ENCODE measurements at regions not wholly inside any gene's neighbourhood (a gene's known extent, or its start where the extent isn't known, plus 50 kb on each side); places are given as distances from the start of the nearest gene placed in this dataset.
"Not testable (repeated sequence)": the region's sequence is repeated elsewhere in the genome, so short reads cannot be mapped to it uniquely, and the experiment has no call there.

DNA sequence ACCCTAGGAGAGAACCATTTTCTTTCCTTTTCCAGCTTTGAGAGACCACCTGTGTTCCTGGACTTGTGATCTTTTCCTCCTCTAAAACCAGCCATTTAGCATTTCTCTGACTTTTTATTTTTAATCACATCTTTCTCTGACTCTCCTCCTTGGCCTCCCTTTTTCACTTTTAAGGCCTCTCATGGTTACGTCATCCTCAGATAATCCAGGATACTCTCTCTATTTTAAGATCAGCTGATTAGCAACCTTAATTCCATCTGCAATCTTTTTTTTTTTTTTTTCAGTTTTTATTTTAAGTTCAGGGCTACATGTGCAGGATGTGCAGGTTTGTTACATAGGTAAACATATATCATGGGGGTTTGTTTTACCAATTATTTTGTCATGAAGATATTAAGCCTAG is 54.0 kb downstream of the RFPL4B start:
- no peak for DNase-seq (ENCODE audit: low spot score)

DNA sequence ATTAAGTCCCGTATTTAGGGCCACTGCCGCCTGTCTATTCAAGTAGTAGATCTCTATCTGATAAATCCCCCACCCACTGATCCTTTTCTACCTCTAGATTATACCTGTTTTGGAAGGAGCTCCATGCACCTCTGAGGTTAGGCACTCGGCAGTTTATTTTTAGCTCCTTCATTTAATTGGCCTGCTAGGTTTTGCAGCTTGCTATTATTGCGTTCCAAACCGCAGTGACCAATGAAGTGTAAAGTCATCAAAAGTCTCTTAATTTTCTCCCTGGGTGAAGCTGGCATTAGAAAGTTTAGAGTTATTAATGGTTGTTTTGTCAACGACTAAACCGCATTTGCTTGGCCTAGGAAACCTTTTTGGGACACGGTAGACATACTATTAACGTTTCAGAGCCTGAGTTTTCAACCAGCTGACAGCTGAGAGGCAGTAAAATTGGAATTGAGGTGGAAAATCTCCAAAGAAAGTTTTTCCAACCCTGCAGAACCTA is 60.0 kb downstream of the RFPL4B start:
- DNase-seq (ENCODE audit: low spot score), result no peak

DNA sequence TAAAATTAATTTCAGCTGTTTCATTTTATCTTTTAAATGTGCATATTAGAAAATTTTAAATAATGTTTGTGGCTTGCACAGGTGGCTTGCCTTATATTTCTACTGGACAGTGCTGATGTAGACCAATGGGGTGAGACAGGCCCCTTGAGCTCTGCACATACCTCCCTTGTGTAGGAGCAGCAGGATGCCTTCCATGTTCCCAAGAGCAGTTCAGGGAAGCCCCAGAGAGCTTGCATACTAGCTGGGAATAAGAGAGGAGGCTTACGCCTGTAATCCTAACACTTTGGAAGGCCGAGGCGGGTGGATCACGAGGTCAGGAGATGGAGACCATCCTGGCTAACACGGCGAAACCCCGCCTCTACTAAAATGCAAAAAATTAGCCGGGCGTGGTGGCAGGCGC is 61.4 kb downstream of the RFPL4B start:
- DNase-seq (ENCODE audit: low spot score), result no peak

DNA sequence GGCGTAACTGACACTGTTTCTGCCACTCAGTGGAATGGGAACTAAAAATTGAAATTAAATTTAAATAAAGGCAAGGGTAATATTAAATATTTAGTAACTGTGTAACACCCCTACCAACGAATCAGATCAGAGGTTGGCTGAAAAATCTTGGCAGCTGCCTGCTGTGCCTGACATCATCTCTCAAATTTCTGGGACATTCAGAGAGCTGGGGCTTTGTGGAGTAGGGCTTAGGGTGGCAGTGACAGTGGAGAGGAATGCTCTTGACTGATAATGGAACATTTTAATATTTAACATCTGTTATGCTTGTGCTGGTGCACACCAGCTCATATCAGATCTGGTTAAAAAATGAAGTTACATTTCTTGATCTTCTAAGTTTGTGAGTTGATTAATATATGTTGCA is 62.2 kb downstream of the RFPL4B start:
- no peak for DNase-seq (ENCODE audit: low spot score)

DNA sequence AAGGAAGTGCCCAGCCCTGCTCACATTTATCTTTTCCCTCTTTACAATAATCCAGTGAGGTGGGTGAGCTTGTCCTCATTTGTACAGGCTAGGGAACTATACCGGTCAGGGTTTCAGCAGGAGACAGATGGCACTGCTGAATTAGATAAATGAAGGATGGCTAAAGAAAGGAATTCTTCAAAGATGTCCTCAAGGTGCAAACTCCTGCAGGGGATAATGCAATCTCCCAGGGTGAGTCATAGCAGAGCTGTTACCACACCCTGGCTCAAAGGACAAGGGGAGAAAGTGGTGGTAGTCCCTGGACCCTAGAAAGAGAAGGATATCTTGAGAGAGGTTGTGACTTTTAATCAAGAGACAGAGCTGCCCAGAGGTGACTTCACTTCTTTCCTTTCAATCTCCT is 66.7 kb downstream of the RFPL4B start:
- no peak for DNase-seq (ENCODE audit: low spot score)

DNA sequence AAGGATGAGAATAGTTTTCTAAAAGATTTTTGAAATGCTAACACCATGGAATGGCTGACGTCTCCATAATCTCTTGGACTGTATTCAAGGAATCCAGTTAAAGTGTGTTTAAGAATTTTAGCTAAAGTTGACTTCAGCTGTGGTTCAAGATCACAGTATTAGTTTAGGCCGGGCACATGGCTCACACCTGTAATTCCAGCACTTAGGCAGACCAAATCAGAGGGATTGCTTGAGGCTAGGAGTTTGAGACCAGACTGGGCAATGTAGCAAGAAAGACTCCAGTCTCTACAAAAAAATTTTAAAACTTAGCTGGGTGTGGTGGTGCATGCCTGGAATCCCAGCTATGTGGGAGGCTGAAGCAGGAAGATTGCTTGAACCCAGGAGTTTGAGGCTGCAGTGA is 68.2 kb downstream of the RFPL4B start:
- DNase-seq (ENCODE audit: low spot score), result no peak

DNA sequence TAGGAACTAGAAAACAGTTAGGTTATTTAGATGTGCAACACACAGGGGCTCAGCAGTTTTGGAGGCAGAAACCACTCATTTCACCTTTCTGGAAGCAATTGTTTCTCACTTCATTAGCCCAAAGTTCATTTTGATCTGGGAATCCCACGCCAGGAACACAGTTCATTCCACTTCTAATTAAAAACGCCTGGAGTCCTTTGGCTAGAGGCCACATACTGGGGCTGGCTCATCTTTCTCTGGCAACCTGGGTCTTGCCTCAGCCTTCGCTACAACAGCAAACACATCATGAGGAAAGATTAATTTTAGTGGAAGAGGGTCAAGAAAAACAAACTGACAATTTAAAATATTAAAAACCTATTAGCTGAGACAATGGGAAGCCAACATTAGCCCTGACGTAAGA is 69.7 kb downstream of the RFPL4B start:
- DNase-seq (ENCODE audit: low spot score), result no peak

DNA sequence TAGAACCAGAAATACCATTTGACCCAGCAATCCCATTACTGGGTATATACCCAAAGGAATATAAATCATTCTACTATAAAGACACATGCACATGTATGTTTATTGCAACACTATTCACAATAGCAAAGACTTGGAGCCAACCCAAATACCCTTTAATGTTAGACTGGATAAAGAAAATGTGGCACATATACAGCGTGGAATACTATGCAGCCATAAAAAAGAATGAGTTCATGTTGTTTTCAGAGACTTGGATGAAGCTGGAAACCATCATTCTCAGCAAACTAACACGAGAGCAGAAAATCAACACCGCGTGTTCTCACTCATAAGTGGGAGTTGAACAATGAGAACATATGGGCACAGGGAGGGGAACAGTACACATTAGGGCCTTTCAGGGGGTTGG is 79.9 kb downstream of the RFPL4B start:
- not testable (repeated sequence) for DNase-seq (ENCODE audit: low spot score)

DNA sequence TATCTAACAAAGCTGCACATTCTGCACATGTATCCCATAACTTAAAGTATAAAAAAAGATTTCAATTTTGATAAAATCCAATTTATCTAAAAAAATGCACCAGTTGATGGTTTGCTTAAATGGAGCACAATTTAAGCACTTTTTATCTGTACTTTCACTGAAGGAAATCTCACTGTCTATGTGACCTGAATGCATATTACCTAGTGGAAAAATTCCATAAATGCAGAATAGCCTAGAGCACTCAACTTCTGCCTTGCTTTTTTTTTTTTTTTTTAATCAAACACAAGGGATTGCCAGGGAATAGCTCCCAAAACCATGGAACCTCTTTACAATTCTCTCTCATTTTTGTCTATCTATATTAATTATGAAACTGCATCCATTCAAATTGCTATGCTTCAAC is 80.4 kb downstream of the RFPL4B start:
- DNase-seq (ENCODE audit: low spot score), result no peak

DNA sequence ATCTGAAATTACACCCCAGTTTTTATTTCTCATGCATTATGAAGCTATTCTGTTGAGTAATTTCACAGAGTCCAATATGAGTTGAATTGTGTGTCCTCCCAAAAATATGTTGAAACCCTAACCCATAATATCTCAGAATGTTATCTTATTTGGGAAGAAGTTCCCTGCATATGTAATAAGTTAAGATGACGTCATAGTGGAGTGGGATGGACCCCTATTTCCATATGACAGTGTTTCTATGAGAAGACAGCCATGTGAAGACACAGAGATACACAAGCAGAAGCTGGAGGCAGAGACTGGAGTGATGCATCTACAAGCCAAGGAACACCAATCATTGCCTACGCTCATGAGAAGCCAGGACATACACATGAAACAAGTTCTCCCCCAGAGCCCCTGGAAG is 81.3 kb downstream of the RFPL4B start:
- DNase-seq (ENCODE audit: low spot score), result no peak

DNA sequence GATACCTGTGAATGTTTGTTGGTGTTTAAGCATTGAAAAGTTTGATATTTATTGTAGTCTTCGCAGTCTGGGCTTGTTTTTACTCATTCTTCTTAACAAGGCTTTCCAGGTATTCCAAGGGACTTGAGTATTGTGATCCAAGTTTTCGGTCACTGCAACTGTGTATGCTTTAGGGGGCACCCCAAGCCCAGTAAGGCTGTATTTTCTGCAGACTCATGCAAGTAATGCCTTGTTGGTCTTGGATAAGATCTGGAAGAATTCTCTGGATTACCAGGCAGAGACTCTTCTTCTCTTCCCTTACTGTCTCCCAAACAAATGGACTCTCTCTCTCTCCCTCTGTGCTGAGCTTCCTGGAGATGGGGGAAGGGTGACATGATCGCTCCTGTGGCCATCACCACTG is 82.1 kb downstream of the RFPL4B start:
- DNase-seq (ENCODE audit: low spot score), result no peak

DNA sequence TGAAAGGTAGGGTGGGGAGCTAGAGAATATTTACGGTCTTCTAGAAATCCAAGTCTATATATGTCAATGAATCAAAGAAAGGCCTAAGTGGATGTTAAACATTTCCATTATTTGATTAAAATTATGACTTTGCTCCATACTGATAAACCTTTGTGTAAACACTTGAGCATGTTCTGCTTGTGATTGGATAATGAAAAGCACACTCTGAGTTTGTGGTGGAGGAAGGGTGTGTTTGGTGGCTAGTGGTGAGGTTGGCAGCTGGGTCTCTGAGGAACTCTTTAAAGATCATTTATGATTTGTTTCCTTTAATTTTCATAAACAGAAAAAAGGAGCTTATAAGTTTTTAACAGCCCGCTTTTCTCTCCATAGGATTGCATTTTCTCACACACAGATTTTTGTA is 84.7 kb downstream of the RFPL4B start:
- DNase-seq (ENCODE audit: low spot score), result no peak

DNA sequence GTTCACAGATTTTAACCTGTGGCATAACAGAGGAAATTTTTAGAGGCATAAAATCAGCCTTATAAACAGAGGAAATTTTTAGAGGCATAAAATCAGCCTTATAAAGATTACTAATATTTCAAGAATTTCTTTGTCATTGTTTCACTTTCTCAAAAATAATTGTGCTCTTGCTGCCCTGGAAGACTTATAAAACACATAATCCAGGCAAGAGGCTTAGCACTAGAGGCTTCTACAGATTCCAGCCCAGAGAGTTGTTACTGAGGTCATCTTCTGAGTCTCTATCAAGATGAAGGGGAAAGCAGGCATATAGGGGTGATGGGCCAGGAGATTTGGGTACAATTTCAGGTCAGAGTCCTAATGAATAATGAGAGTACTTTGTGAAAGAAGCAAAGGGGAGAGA is 85.7 kb downstream of the RFPL4B start:
- no peak for DNase-seq (ENCODE audit: low spot score)

DNA sequence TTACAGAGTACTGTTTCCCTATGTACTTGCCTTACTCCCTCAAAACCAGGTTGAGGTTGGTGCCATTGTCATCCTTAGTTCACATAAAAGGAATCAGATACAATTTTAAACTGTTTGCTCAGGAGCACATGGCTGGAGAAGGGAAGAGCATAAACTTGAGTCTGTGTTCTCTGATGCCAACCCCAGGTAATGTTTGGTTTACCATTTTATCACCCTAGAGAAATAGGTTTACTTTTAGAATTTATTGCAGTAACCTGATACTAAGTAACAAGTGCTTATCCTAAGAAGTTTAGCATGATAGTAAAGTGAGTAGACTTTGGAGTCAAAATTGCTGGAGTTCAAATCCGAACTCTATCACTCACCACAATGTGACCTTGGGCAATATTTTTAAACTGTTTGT is 86.3 kb downstream of the RFPL4B start:
- no peak for DNase-seq (ENCODE audit: low spot score)

DNA sequence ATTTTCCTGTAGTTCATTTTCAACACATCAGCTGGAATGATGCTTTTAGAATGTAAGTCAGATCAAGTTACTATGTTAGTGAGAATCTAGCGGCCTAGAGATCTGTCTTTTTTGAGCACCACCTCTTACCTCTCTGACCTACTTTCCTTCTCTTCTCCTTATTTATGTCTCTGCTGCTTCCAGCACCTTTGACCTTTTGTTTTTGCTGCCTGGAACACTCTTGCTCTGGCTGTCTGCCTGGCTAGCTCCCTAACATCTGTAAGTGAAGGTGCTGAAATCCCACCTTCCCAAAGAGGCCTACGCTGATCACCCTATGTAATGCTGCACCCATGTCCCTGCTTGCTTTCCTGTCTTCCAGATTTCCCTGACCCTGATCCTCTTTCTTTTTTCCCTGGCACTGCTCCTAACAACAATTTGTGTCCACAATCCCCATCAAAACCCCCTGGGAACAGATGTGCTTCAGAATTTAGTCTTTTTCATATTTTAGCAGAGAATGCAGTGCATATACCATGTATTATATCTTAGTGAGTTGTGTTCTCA is 87.8 kb downstream of the RFPL4B start:
- DNase-seq (ENCODE audit: low spot score), result no peak

DNA sequence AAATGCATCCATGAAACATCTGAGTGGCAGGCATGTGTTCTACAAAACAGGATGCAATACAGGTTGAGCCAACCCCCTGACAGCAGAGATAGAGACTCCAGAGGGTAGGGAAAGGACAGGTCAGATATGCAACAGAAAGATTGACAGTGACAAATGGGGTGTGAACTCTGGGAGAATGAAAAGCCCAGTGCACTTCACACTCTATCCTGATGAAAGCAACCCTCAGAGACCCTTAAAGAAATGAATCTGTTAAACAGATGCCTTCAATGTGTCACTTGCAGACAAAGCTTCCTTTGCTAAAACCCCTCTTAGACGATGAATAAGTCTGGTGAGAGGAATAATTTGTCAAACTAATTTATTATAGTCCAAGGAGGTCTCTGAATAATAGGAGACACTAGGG is 89.9 kb downstream of the RFPL4B start:
- no peak for DNase-seq (ENCODE audit: low spot score)

DNA sequence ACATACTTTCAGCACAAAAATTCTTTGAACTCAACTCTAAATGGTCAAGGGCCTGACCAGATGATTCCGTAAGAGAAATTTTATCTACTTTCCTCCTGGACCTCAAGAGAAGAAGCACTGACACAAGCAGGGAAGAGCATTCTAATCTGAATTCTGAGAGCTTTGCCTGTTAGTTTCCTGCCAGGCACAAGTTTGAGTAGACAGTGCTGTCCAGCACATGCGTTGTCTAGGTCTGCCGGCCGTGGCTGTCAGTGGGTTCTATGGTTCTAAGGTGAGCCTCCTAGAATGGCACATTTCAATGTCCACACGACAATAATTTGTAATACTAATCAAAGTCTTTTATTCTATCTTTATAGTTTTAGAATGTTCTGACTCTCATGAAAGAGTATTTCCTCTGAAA is 91.9 kb downstream of the RFPL4B start:
- DNase-seq (ENCODE audit: low spot score), result no peak

DNA sequence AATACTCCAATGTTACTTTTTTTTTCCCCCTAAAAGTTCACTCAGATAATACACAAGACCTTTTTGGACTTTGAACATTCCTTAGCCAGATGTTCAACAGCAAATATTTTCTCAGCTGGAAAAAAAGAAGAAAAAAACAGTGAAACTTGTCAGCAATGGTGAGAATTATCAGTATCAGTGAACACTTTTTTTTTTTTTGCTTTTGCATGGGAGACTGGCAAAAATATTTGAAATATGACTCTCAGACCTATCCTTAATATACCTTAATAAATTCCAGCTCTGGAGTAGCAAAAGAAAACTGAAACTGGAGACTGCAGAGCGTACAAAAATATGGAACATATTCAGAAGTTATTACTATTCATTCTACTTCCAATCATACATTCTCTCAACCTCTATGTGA is 92.3 kb downstream of the RFPL4B start:
- DNase-seq (ENCODE audit: low spot score), result no peak

DNA sequence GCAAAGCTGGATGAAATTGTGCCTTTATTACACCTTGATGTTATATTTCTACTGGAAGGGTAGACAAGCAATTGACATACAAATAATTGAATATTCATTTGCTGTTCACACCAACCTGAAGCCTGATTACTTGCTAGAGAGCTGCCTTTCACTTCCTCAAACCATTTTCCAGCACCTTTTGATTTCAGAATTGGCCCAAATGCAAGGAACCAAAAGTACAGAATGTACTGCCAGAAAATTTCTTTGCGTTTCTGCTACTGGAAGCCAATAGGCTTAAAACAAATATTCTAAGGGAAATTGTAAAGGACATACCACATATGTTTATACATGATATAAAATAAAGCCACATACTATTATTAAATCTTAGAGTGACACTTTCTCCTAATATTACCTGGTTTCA is 94.5 kb downstream of the RFPL4B start:
- DNase-seq (ENCODE audit: low spot score), result no peak

DNA sequence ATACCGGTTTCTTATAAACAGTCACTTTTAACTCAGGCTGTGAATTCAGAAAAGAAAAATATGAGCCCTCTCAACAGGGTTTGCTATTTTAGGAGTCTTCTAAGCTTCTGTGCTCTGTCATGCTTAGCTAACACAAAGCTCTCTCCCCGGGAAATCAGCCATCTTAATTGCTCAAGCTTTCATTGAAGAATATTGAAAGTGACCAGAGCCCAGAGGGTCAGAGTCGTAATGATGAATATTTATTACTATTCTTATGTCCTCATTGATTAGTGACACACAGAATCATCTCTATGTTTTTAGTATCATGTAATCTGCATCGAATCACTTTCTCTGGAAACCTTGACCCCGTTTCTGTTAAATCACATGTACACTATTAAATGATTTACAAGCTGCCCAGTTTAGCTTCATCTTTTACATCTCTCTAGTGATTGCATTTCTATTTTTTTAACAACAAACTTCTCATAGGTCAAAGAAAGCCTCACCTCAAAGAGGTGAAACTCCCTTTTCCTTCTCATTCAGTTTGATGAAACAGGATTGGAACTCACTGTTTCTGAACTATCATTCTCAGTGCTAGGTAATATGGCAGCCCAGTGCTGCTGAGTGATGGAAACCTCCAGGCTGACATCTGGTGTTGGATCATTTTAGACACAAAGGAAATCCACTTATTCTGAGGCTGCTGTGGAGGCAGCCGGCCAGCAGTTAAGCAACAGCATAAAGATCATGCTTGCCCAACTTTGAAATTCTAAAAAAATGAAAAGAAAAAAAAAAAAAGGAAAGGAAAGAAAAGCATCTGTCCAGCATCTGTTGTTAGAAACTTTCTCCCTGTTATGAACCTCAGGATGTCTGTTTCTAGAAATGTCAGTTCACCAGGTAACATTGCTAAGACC is 96.3 kb downstream of the RFPL4B start:
- no peak for DNase-seq (ENCODE audit: low spot score)

DNA sequence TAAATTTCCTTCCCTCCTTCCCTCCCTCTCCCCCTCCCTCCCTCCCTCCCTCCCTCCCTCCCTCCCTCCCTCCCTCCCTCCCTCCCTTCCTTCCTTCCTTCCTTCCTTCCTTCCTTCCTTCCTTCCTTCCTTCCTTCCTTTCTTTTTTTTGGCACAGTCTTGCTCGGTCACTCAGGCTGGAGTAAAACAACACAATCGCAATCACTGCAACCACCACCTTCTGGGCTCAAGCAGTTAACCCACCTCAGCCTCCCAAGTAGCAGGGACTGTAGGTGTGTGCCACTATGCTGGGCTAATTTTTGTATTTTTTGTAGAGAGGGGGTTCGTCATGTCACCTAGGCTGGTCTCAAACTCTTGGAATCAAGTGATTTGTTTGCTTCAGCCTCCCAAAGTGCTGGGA is 101.7 kb downstream of the RFPL4B start:
- DNase-seq (ENCODE audit: low spot score), result not testable (repeated sequence)

DNA sequence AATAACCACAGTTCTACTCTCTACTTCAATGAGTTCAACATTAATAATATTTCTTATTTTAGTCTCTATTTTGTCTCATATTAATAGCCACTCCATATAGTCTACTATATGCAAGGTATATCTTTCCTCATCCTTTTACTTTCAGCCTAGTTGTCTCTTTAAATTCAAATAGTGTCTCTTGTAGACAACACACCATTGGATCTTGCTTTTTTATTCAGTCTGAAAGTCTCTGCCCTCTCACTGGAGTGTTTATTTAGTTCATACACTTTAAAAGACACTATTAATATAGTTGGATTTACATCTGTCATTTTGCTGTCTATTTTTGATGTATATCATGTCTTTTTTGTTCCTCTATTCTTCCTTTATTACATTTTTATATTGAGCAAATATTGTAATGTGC is 103.5 kb downstream of the RFPL4B start:
- DNase-seq (ENCODE audit: low spot score), result no peak

DNA sequence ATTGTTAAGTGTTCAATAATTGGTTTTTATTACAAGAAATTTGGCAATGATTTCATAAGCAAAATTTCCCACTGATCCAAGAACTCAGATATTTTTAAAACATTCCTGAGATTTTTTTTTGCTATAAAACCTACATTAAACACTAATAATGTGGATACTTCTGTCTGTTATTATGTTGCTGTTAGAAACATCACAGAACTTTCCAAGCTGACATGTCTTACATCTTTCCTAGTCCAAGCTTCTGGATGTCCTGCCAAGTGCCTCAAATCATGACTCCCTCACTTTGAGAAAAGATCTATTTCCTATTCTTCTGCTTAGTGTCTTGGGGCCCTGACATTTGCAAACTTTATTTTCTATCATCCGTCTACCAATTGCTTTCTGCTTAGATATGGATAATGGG is 110.8 kb downstream of the RFPL4B start:
- DNase-seq (ENCODE audit: low spot score), result no peak

DNA sequence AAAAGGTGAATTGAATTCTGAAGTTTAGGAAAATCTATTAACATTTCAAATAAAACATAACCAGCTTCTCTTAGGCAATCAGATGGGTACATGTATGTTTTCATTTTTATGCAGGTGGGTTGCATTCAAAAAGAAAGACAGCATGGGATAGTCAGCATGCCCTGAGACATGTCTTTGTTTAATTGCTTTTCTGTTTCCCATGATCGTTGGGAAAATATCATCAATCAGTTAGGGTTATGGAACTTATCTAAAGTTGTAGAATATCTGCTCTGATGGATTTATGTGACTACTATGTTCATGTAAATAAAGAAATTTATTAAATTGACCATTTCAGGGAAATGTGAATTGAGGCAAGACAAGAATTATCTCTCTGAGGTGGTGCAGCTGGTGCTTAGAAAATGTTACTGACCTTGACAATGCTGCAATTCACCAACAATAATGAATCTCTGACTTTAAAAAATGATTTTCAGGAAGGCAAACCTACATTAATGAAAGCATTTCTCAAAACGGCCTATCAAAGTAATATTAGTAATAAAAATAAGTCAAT is 112.7 kb downstream of the RFPL4B start:
- DNase-seq (ENCODE audit: low spot score), result no peak

All from hepatic stellate cell (primary cell).